GM12874 (cell line): ENCODE measurements at regions not wholly inside any gene's neighbourhood (a gene's known extent, or its start where the extent isn't known, plus 50 kb on each side); places are given as distances from the start of the nearest gene placed in this dataset.

Experiments used
- CTCF ChIP-seq: IDR thresholded peaks from 2 replicates; pipeline ENCODE4 v1.5.1; 2011; ENCODE audit warnings: low read depth, mild to moderate bottlenecking, control low read depth, low read length, moderate library complexity; ENCODE audit not compliant: insufficient read depth

DNA sequence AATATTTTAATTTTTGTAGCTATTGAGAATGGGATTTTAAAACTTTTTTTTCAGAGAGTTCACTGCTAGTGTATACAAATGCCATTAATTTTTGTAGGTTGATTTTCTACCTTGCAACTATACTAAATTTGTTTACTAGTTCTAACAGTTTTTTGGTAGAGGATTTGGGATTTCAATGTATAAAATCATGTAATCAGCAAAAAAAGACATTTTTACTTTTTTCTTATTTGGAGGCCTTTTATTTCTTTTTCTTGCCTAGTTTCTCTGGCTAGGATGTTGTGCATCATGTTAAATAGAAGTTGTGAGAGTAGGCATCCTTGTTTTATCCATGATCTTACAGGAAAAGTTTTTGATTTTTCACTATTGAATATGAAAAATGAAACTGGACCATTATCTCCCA lies 602.9 kb upstream of the KIF2B start:
- TF ChIP-seq CTCF, result no peak

GRCh38 chr17:53218723-53219122 lies 604.0 kb upstream of the KIF2B start:
- TF ChIP-seq CTCF, result no peak

DNA sequence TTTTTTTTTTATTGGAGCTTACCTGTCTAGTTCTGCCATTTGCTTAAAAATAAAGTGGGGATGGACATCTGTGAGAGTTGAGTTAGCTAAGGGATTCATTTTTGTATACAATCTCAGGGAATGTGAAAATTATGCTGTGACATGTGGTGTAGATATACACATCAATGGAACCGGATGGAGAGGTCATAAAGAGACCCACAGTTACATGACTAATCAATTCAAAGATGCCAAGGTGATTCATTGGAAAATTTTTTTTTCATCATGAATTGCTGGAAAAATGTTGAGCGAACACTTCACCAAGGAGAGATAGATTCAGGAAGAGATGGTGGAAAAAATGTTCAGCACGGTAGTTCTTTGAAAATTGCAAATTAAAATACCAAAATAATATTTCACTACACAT lies 605.4 kb upstream of the KIF2B start:
- TF ChIP-seq CTCF, result no peak

- no peak for TF ChIP-seq CTCF
Measured at GRCh38 chr17:53193044-53193443, 629.7 kb upstream of the KIF2B start.

GRCh38 chr17:53191878-53192277 lies 630.8 kb upstream of the KIF2B start:
- TF ChIP-seq CTCF, result no peak

GRCh38 chr17:53186001-53186400 lies 636.7 kb upstream of the KIF2B start:
- no peak for TF ChIP-seq CTCF

DNA sequence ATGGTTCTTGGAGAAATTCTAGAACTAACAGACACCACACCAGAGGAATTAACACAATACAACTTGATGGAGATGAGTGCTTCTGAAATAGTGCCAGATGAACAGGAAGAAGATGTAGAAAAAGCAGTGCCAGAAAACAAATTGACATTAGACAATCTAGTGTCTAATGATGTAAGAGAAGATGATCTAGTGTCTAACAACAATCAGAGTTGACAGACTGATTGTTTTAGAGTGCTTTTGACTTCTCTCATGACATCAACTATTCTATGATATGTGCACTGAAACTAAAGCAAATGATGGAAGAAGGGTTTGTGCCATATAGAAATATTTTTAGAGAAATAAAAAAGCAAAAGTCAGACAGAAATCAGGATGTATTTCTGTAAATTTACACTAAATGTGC lies 646.1 kb upstream of the KIF2B start:
- no peak for TF ChIP-seq CTCF

DNA sequence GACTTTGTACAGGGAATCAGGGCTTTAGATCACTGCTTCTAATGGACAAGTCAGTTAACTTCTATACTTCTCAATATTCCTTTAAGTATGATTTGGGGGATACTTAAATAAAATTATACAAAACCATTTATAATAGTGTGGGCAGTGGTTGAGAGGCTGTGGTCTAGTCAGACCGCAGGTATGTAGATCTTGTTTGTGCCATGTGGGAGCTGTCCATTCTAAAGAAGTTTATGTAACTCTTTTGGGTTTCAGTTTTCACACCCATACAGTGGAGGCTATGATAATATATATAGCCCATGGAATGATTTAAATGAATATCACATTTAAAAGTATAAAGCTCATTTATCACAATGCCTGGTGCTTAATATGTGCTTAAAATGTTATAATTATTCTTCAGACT lies 654.3 kb upstream of the KIF2B start:
- TF ChIP-seq CTCF, result no peak
